ENCODE measurements at regions not wholly inside any gene's neighbourhood (a gene's known extent, or its start where the extent isn't known, plus 50 kb on each side); places are given as distances from the start of the nearest gene placed in this dataset.

GRCh38 chr16:17940584-17941364 is 395.8 kb downstream of the NPIPA8 start:
- TF ChIP-seq EZH2 (optimal IDR thresholded peaks at IDR 0.05; ENCODE audit: low read depth, low read length) (no peak), CTCF (IDR thresholded peaks at IDR 0.05; ENCODE audit: low read length) (no peak), EZH2phosphoT487 (IDR thresholded peaks at IDR 0.05; ENCODE audit: low read length) (no peak)

Data from MM.1S (cell line).